Keratinocyte (primary cell): ENCODE measurements at regions not wholly inside any gene's neighbourhood (a gene's known extent, or its start where the extent isn't known, plus 50 kb on each side); places are given as distances from the start of the nearest gene placed in this dataset.

Experiments
- DNase-seq: peaks from one replicate; pipeline ENCODE4 v3.0.0-alpha.2; 2011; ENCODE audit warnings: low read depth, missing footprints, low spot score
- FAIRE-seq: peaks from 2 replicates; lab custom pipeline; 2011; peaks lifted over from hg19 to GRCh38; lab: Jason Lieb, UNC
- H2AFZ ChIP-seq: 2 replicates; pipeline ENCODE4 v1.6.0; 2012; ENCODE audit warnings: low read length, control low read depth, inconsistent platforms; ENCODE audit not compliant: control insufficient read depth
- H3K27ac ChIP-seq: 2 replicates; pipeline ENCODE4 v1.5.1; 2011; ENCODE audit warnings: low read length; ENCODE audit not compliant: control insufficient read depth, insufficient read depth
- H3K27me3 ChIP-seq: 3 replicates; pipeline ENCODE4 v1.6.0; 2011; ENCODE audit warnings: low read length; ENCODE audit not compliant: control insufficient read depth, insufficient read depth; ENCODE audit errors: extremely low read depth
- H3K36me3 ChIP-seq, 2 experiments: 2 replicates in 1 of 2; 3 replicates in 1 of 2; pipeline ENCODE4 v1.5.1; 2011; ENCODE audit warnings: low read length in 2 of 2, mild to moderate bottlenecking in 1 of 2; ENCODE audit not compliant: control insufficient read depth in 2 of 2, insufficient read depth in 2 of 2; ENCODE audit errors: extremely low read depth in 1 of 2
- H3K4me1 ChIP-seq: 3 replicates; pipeline ENCODE4 v1.5.1; 2011; ENCODE audit warnings: low read length; ENCODE audit not compliant: control insufficient read depth, insufficient read depth; ENCODE audit errors: extremely low read depth
- H3K4me2 ChIP-seq: 3 replicates; pipeline ENCODE4 v1.6.0; 2011; ENCODE audit warnings: low read depth, low read length; ENCODE audit not compliant: control insufficient read depth, insufficient read depth; ENCODE audit errors: extremely low read depth
- H3K4me3 ChIP-seq, 3 experiments: fragments of 200-600 bp in 1 of 3; sonication (generic) in 1 of 3; 2 replicates in 2 of 3; 3 replicates in 1 of 3; pipeline ENCODE4 v1.5.1; 2011 to 2016; ENCODE audit warnings: low read length in 3 of 3, mild to moderate bottlenecking in 3 of 3, control low read depth in 2 of 3, inconsistent platforms in 1 of 3, low read depth in 1 of 3, mixed read lengths in 1 of 3, mixed run types in 1 of 3, moderate library complexity in 1 of 3; ENCODE audit not compliant: control insufficient read depth in 2 of 3, insufficient read depth in 2 of 3; ENCODE audit errors: extremely low read depth in 1 of 3
- H3K79me2 ChIP-seq: 2 replicates; pipeline ENCODE4 v1.6.0; 2012; ENCODE audit warnings: low read length; ENCODE audit not compliant: control insufficient read depth, insufficient read depth
- H3K9ac ChIP-seq: 3 replicates; pipeline ENCODE4 v1.6.0; 2011; ENCODE audit warnings: low read length; ENCODE audit not compliant: control insufficient read depth, insufficient read depth; ENCODE audit errors: extremely low read depth
- H3K9me1 ChIP-seq: 3 replicates; pipeline ENCODE4 v1.6.0; 2011; ENCODE audit warnings: low read length; ENCODE audit not compliant: control insufficient read depth, insufficient read depth; ENCODE audit errors: extremely low read depth
- H3K9me3 ChIP-seq: 2 replicates; pipeline ENCODE4 v1.5.1; 2012; ENCODE audit warnings: low read depth, low read length; ENCODE audit not compliant: control insufficient read depth
- H4K20me1 ChIP-seq: 3 replicates; pipeline ENCODE4 v1.6.0; 2011; ENCODE audit warnings: low read length; ENCODE audit not compliant: control insufficient read depth, insufficient read depth; ENCODE audit errors: extremely low read depth
- EZH2 ChIP-seq: IDR thresholded peaks from one replicate; pipeline ENCODE4 v1.6.1; 2012; ENCODE audit warnings: inconsistent platforms, mild to moderate bottlenecking, low read length, moderate library complexity
- dilution Hi-C: fragments of 300-500 bp; cut with MboI; formaldehyde crosslinking; loops from one replicate; pipeline ENCODE4 v1.7.0; 2020; ENCODE audit warnings: low sequenced_read_pairs; ENCODE audit not compliant: extremely low pct_ligation_motif_present
- TF ChIP-seq, protein P1 (sequence below), 3 experiments: IDR thresholded peaks in 1 of 3; conservative IDR thresholded peaks in 1 of 3; optimal IDR thresholded peaks in 1 of 3; 2 replicates in 2 of 3; 3 replicates in 1 of 3; pipeline versions ENCODE3 to v1.5.1; 2011; ENCODE audit warnings: low read length in 3 of 3, mild to moderate bottlenecking in 3 of 3, moderate library complexity in 2 of 3, control low read depth in 1 of 3, inconsistent platforms in 1 of 3; ENCODE audit not compliant: insufficient read depth in 2 of 3; ENCODE audit errors: extremely low read depth in 1 of 3

DNA sequence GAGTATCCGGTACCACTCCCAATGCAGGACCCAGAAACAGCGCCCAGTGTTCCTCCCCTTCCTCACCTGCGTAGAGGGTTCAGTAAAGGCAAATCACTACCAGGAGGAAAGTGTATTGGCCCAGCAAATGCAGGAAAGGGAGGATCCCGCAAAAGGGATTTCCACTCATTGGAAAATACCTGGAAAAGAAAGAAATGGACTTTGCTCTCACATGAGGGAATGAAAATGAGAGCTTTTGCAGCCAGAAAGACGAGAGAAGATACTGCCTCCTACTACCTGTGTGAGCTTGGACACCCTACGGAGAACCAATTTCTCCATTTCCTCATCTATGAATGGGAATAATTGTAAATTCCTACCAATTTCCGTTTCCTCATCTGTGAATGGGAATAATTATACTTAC lies 184.1 kb upstream of the PPARGC1A start:
- dilution Hi-C loops, result no loop called here
- Histone ChIP-seq H3K4me3 (no peak overlapping the region), H3K9ac (no peak overlapping the region), H4K20me1 (no peaks in the 10 kb centered on the region), H3K36me3 (no peaks in the 10 kb centered on the region), H2AFZ (no peak overlapping the region), H3K27ac (no peak overlapping the region), H3K4me2 (no peak overlapping the region), H3K79me2 (no peaks in the 10 kb centered on the region), H3K9me3 (no peaks in the 10 kb centered on the region), H3K27me3 (no peaks in the 10 kb centered on the region), H3K4me1 (peaks cover 9% of the 10 kb centered on the region), H3K9me1 (no peaks in the 10 kb centered on the region)
- DNase-seq (no peak), FAIRE-seq (no peak)
- TF ChIP-seq, protein P1, sequence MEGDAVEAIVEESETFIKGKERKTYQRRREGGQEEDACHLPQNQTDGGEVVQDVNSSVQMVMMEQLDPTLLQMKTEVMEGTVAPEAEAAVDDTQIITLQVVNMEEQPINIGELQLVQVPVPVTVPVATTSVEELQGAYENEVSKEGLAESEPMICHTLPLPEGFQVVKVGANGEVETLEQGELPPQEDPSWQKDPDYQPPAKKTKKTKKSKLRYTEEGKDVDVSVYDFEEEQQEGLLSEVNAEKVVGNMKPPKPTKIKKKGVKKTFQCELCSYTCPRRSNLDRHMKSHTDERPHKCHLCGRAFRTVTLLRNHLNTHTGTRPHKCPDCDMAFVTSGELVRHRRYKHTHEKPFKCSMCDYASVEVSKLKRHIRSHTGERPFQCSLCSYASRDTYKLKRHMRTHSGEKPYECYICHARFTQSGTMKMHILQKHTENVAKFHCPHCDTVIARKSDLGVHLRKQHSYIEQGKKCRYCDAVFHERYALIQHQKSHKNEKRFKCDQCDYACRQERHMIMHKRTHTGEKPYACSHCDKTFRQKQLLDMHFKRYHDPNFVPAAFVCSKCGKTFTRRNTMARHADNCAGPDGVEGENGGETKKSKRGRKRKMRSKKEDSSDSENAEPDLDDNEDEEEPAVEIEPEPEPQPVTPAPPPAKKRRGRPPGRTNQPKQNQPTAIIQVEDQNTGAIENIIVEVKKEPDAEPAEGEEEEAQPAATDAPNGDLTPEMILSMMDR (optimal IDR thresholded peaks at IDR 0.05 in 1 of 3, IDR thresholded peaks at IDR 0.05 in 1 of 3, conservative IDR thresholded peaks at IDR 0.05 in 1 of 3; ENCODE audit: extremely low read depth in 1 of 3, insufficient read depth in 2 of 3, low read length in 3 of 3), result no peak
- no peak for TF ChIP-seq EZH2

DNA sequence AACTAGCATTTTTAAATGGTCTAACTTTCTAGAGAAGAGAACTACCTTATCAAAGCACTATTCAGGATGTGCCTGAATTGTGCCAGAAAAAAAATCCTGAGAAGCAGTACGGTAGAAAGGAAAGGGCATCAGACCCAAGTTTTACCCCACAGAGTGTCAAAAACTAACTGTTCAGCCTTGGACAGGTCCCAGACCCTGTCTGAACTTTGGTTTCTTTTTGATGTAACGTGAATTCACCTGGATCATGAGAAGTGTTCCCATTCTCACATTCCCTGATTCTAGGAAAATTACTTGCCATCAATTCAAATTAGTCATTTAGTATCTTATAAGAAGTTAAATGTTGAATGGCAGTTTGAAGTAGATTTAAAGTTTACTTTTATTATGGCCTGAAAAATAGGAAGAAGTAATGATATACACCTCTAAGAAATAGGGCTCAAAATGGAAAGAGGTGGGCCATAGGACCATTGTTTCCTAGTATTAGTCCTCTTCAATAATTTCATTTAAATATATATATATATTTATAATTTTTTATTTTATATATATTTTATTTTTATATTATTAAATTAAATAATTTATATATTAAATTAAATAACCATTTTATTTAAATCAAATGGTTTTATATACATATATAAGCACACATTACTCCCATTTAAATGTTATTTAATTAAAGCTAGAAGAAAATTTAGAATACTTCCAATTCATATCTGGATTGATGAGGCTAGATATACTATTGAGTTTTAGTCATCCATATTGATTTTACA lies 181.9 kb upstream of the PPARGC1A start:
- Histone ChIP-seq H4K20me1 (no peaks in the 10 kb centered on the region), H3K9me1 (no peaks in the 10 kb centered on the region), H3K4me1 (peaks cover 18% of the 10 kb centered on the region), H3K27ac (no peak overlapping the region), H3K9ac (no peak overlapping the region), H3K4me2 (no peak overlapping the region), H2AFZ (no peak overlapping the region), H3K27me3 (no peaks in the 10 kb centered on the region), H3K9me3 (no peaks in the 10 kb centered on the region), H3K4me3 (no peak overlapping the region), H3K79me2 (no peaks in the 10 kb centered on the region), H3K36me3 (no peaks in the 10 kb centered on the region)
- FAIRE-seq (no peak), DNase-seq (no peak)
- dilution Hi-C loops, result no loop called here
- TF ChIP-seq EZH2, result no peak
- TF ChIP-seq, protein P1 (optimal IDR thresholded peaks at IDR 0.05 in 1 of 3, IDR thresholded peaks at IDR 0.05 in 1 of 3, conservative IDR thresholded peaks at IDR 0.05 in 1 of 3; ENCODE audit: extremely low read depth in 1 of 3, insufficient read depth in 2 of 3, low read length in 3 of 3), result no peak
